Prostate gland (tissue), 2 donors: ENCODE measurements at regions not wholly inside any gene's neighbourhood (a gene's known extent, or its start where the extent isn't known, plus 50 kb on each side); places are given as distances from the start of the nearest gene placed in this dataset.

ENCODE experiments used
- DNase-seq: peaks from one replicate; pipeline ENCODE4 v3.0.0-alpha.2; 2019; ENCODE audit warnings: low spot score
- H3K27ac ChIP-seq, 2 donors: fragments of 200-600 bp; sonication (generic); 2 replicates each; pipeline ENCODE4 v1.5.1; 2017 to 2019
- H3K27me3 ChIP-seq: fragments of 200-600 bp; sonication (generic); replicated peaks from 2 replicates; pipeline ENCODE4 v1.5.1; 2019; ENCODE audit not compliant: insufficient read depth
- H3K36me3 ChIP-seq, 2 donors: fragments of 200-600 bp; sonication (generic); 1 replicate in 1 of 2; 2 replicates in 1 of 2; pipeline versions ENCODE4 v1.5.1 to v1.8.1; 2017 to 2019
- H3K4me1 ChIP-seq: fragments of 200-600 bp; sonication (generic); replicated peaks from 2 replicates; pipeline ENCODE4 v1.5.1; 2019
- H3K4me3 ChIP-seq, 2 donors: fragments of 200-600 bp; sonication (generic); 2 replicates each; pipeline ENCODE4 v1.5.1; 2017 to 2019
- H3K9me3 ChIP-seq: fragments of 200-600 bp; sonication (generic); 2 replicates; pipeline ENCODE4 v1.5.1; 2017
- POLR2A ChIP-seq: fragments of 450-650 bp; IDR thresholded peaks from one replicate; pipeline ENCODE4 v1.6.1; 2016; ENCODE audit warnings: antibody characterized with exemption, mild to moderate bottlenecking
- POLR2AphosphoS5 ChIP-seq: sonication (generic); formaldehyde crosslinking; IDR thresholded peaks from one replicate; pipeline ENCODE4 v1.6.1; 2017; ENCODE audit warnings: antibody characterized with exemption
- WGBS: methylation state at CpG from one replicate; pipeline ENCODE4 v1.1.5; 2018; 5-methylcytosine and 5-hydroxymethylcytosine counted together
- intact Hi-C: fragments of 100-400 bp; cut with DNase I; formaldehyde crosslinking; loops from one replicate; pipeline ENCODE4 v1.14.2; 2022
- TF ChIP-seq, protein P1 (sequence below), 4 experiments: fragments of 200-600 bp in 2 of 4; fragments of 450-650 bp in 2 of 4; sonication (generic) in 2 of 4; IDR thresholded peaks; 1 replicate in 3 of 4; 2 replicates in 1 of 4; pipeline ENCODE4 v1.5.1; 2016 to 2019; ENCODE audit warnings: antibody characterized with exemption in 4 of 4, mild to moderate bottlenecking in 2 of 4, moderate library complexity in 2 of 4

DNA sequence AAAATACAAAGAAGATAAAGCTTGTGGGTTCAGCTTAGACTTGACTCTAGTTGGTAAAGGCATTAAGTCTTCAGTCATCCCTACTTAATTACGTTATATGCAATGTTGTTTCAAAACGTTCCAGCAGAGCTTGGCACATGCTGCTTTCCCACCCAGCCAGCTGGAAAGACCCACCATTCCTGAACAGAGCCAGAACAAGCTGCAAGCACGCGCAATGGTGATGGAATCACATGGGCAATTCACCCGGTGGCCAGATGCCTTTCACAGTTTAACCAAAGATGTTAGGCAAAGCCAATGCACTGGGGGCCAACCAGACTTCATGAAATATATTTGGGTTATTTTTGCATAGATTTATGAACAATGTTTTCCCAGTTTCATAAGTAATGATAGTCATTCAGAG, 123.4 kb upstream of the CDH20 start:
- Histone ChIP-seq H3K4me3 (no peak overlapping the region), H3K4me1 (no peaks in the 10 kb centered on the region), H3K27me3 (no peaks in the 10 kb centered on the region), H3K27ac (no peak overlapping the region), H3K36me3 (no peaks in the 10 kb centered on the region), H3K9me3 (no peaks in the 10 kb centered on the region)
- 35% methylated on average over 5 of the region's 5 CpGs for WGBS
- no peak for DNase-seq
- TF ChIP-seq POLR2AphosphoS5 = no peak
- TF ChIP-seq POLR2A = no peak
- TF ChIP-seq, protein P1, sequence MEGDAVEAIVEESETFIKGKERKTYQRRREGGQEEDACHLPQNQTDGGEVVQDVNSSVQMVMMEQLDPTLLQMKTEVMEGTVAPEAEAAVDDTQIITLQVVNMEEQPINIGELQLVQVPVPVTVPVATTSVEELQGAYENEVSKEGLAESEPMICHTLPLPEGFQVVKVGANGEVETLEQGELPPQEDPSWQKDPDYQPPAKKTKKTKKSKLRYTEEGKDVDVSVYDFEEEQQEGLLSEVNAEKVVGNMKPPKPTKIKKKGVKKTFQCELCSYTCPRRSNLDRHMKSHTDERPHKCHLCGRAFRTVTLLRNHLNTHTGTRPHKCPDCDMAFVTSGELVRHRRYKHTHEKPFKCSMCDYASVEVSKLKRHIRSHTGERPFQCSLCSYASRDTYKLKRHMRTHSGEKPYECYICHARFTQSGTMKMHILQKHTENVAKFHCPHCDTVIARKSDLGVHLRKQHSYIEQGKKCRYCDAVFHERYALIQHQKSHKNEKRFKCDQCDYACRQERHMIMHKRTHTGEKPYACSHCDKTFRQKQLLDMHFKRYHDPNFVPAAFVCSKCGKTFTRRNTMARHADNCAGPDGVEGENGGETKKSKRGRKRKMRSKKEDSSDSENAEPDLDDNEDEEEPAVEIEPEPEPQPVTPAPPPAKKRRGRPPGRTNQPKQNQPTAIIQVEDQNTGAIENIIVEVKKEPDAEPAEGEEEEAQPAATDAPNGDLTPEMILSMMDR (IDR thresholded peaks at IDR 0.05) = no peak
- intact Hi-C loops = no loop called here

DNA sequence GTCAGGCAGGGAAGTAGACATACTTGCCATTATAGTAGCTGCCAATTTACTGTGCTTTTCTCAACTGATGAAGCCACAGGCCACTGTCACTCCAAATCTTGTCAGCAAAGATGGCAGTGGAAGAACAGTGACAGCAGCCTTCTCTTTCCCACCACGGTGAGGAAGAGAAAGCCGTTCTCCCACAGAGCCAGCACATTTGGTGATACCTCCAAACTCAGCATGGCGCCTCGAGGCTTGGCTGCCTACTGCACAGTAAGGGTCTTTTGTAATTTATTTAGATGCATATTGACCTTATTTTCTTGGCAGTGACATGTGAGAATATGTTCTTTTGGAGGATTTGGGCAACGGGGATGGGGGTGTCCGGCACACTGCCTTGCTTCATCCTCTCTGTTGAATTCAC, 117.2 kb upstream of the CDH20 start:
- WGBS = 89% methylated on average over 6 of the region's 6 CpGs
- Histone ChIP-seq H3K9me3 (no peaks in the 10 kb centered on the region), H3K27ac (no peak overlapping the region), H3K27me3 (no peaks in the 10 kb centered on the region), H3K4me1 (no peaks in the 10 kb centered on the region), H3K36me3 (no peaks in the 10 kb centered on the region), H3K4me3 (no peak overlapping the region)
- TF ChIP-seq, protein P1 (IDR thresholded peaks at IDR 0.05) = no peak
- TF ChIP-seq POLR2AphosphoS5 = no peak
- TF ChIP-seq POLR2A = no peak
- DNase-seq = no peak
- intact Hi-C loops = no loop called here

GRCh38 chr18:61222206-61222605, 111.0 kb upstream of the CDH20 start:
- Histone ChIP-seq H3K27ac (no peak overlapping the region), H3K4me3 (no peak overlapping the region), H3K9me3 (no peaks in the 10 kb centered on the region), H3K36me3 (no peaks in the 10 kb centered on the region), H3K4me1 (no peaks in the 10 kb centered on the region), H3K27me3 (no peaks in the 10 kb centered on the region)
- no peak for DNase-seq
- TF ChIP-seq POLR2A = no peak
- TF ChIP-seq, protein P1 (IDR thresholded peaks at IDR 0.05) = no peak
- no peak for TF ChIP-seq POLR2AphosphoS5
- intact Hi-C loops = no loop called here

DNA sequence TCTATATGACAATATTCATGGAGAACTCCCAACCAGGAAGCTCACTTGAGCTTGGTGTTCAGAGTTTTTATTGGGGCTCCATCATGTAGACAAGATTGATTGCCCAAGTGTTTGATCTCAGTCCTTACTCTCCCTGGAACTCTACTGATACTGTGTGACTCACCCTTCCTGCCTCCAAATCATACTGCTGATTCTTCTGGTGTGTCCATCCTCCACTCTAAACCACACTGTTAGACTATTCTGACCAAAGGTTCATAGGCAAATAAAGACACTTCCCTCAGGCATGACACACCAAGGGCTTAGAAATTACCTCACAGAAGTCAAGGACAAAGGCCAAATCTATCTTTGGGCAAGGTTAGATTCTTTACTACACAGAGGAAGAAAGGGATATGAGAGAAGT, 107.9 kb upstream of the CDH20 start:
- intact Hi-C loops = no loop called here
- H3K27ac ChIP-seq = no peak overlapping the region
- no peaks in the 10 kb centered on the region for H3K36me3 ChIP-seq
- H3K27me3 ChIP-seq = no peaks in the 10 kb centered on the region
- H3K9me3 ChIP-seq = no peaks in the 10 kb centered on the region
- no peak for DNase-seq
- no peak overlapping the region for H3K4me3 ChIP-seq
- TF ChIP-seq, protein P1 (IDR thresholded peaks at IDR 0.05) = no peak
- H3K4me1 ChIP-seq = no peaks in the 10 kb centered on the region

- TF ChIP-seq POLR2A (no peak), POLR2AphosphoS5 (no peak)
- TF ChIP-seq, protein P1 (IDR thresholded peaks at IDR 0.05) = no peak
These were observed 96.7 kb upstream of the CDH20 start for GRCh38 chr18:61236356-61237057.

More at GRCh38 chr18:61236356-61237057, 96.7 kb upstream of the CDH20 start:
- H3K27ac ChIP-seq = no peak overlapping the region
- DNase-seq = no peak
- no peaks in the 10 kb centered on the region for H3K27me3 ChIP-seq
- H3K4me3 ChIP-seq = no peak overlapping the region
- no peaks in the 10 kb centered on the region for H3K4me1 ChIP-seq
- H3K9me3 ChIP-seq = no peaks in the 10 kb centered on the region
- intact Hi-C loops = no loop called here
- WGBS = 73% methylated on average over 7 of the region's 7 CpGs
- H3K36me3 ChIP-seq = no peaks in the 10 kb centered on the region
